Nucleus accumbens (tissue), 56 donors: ENCODE measurements at regions not wholly inside any gene's neighbourhood (a gene's known extent, or its start where the extent isn't known, plus 50 kb on each side); places are given as distances from the start of the nearest gene placed in this dataset.
A peak's percentile ranks its signal among the peaks of the same experiment; 100 is the strongest.

Source experiments
- DNase-seq, 56 donors: peaks; one replicate each; lab custom pipeline; 2025; lab: John Stamatoyannopoulos, UW

- no peak for DNase-seq
These were observed 475.6 kb upstream of the MIS18BP1 start for GRCh38 chr14:45728434-45729225.

- DNase-seq = no peak
These were observed 474.1 kb upstream of the MIS18BP1 start for GRCh38 chr14:45727133-45727532.

- DNase-seq = no peak
These were observed 468.5 kb upstream of the MIS18BP1 start for GRCh38 chr14:45721472-45721871.

- no peak for DNase-seq
These were observed 463.6 kb upstream of the MIS18BP1 start for GRCh38 chr14:45716572-45716971.

GRCh38 chr14:45715946-45716345 is 462.9 kb upstream of the MIS18BP1 start:
- DNase-seq = no peak

- no peak for DNase-seq
These were observed 456.5 kb upstream of the MIS18BP1 start for GRCh38 chr14:45709541-45709940.

- no peak for DNase-seq
These were observed 453.0 kb upstream of the MIS18BP1 start for GRCh38 chr14:45705940-45706534.

GRCh38 chr14:45699471-45699870 is 446.5 kb upstream of the MIS18BP1 start:
- DNase-seq = peak in 1 of 56 donors; percentile 0

GRCh38 chr14:45698462-45699134 is 445.6 kb upstream of the MIS18BP1 start:
- no peak for DNase-seq

GRCh38 chr14:45686771-45687170 is 433.8 kb upstream of the MIS18BP1 start:
- no peak for DNase-seq

- no peak for DNase-seq
These were observed 427.5 kb upstream of the MIS18BP1 start for GRCh38 chr14:45680531-45680930.

GRCh38 chr14:45679853-45680252 is 426.9 kb upstream of the MIS18BP1 start:
- no peak for DNase-seq

GRCh38 chr14:45678163-45678562 is 425.2 kb upstream of the MIS18BP1 start:
- DNase-seq = no peak

GRCh38 chr14:45673420-45673819 is 420.4 kb upstream of the MIS18BP1 start:
- DNase-seq = no peak

- no peak for DNase-seq
These were observed 411.8 kb upstream of the MIS18BP1 start for GRCh38 chr14:45664668-45665356.

GRCh38 chr14:45658917-45659299 is 405.9 kb upstream of the MIS18BP1 start:
- no peak for DNase-seq

- no peak for DNase-seq
These were observed 405.4 kb upstream of the MIS18BP1 start for GRCh38 chr14:45658226-45658916.

GRCh38 chr14:45651890-45652289 is 398.9 kb upstream of the MIS18BP1 start:
- no peak for DNase-seq

- DNase-seq = no peak
These were observed 397.8 kb upstream of the MIS18BP1 start for GRCh38 chr14:45650754-45651153.

GRCh38 chr14:45649051-45649450 is 396.0 kb upstream of the MIS18BP1 start:
- DNase-seq = no peak

- no peak for DNase-seq
These were observed 388.5 kb upstream of the MIS18BP1 start for GRCh38 chr14:45641541-45641940.
